Psoas muscle (tissue), 7 donors: ENCODE measurements at regions not wholly inside any gene's neighbourhood (a gene's known extent, or its start where the extent isn't known, plus 50 kb on each side); places are given as distances from the start of the nearest gene placed in this dataset.

Experiments used
- ATAC-seq, 4 donors: fragments of 200-7000 bp; cut with Tn5 transposase; one replicate each; pipeline ENCODE4 v1.9.1; 2020; ENCODE audit warnings: moderate library complexity in 3 of 4, mild to moderate bottlenecking in 2 of 4
- DNase-seq, 2 donors: peaks; one replicate each; pipeline ENCODE4 v3.0.0-alpha.2; 2020
- H3K27ac ChIP-seq: fragments of 200-600 bp; one replicate; pipeline ENCODE4 v1.8.0; 2022
- H3K27me3 ChIP-seq, 3 donors: fragments of 200-600 bp in 1 of 3; one replicate each; pipeline versions ENCODE4 v1.6.1 to v1.8.0; 2013 to 2022; ENCODE audit warnings: low read length in 2 of 3, mild to moderate bottlenecking in 2 of 3, moderate library complexity in 1 of 3; ENCODE audit not compliant: insufficient read depth in 3 of 3
- H3K36me3 ChIP-seq, 2 donors: fragments of 200-600 bp in 1 of 2; one replicate each; pipeline versions ENCODE4 v1.6.1 to v1.8.0; 2013 to 2022; ENCODE audit warnings: low read depth in 1 of 2, mild to moderate bottlenecking in 1 of 2, moderate library complexity in 1 of 2; ENCODE audit not compliant: insufficient read depth in 1 of 2
- H3K4me1 ChIP-seq: fragments of 200-600 bp; one replicate; pipeline ENCODE4 v1.8.0; 2022
- H3K4me3 ChIP-seq: fragments of 200-600 bp; one replicate; pipeline ENCODE4 v1.8.0; 2022; ENCODE audit warnings: mild to moderate bottlenecking
- H3K9me3 ChIP-seq: fragments of 200-600 bp; one replicate; pipeline ENCODE4 v1.8.0; 2022
- WGBS, 3 donors: extraction: QIAGEN DNeasy Blood & Tissue Kit; methylation state at CpG; one replicate each; pipeline versions ENCODE4 v1.1.6 to v1.1.7; 2013; 5-methylcytosine and 5-hydroxymethylcytosine counted together
- intact Hi-C, 2 donors: fragments of 100-400 bp; cut with DNase I; formaldehyde crosslinking; loops; one replicate each; pipeline versions ENCODE4 v1.11.0 to v1.14.2; 2022
- TF ChIP-seq, protein P1 (sequence below): fragments of 200-600 bp; IDR thresholded peaks from one replicate; pipeline ENCODE4 v1.8.0; 2022; ENCODE audit warnings: antibody characterized with exemption
- donor health status: healthy with polysubstance abuse.
- donor health status: DM: no; HTN: no; CAD: no; lungs with moderate emphysema.
- donor health status: Bipolar disorder and iron deficiency.
- donor health status: healthy.
- donor health status: DM: yes; HTN: yes; CAD: no.
- donor health status: DM: no; HTN: no; CAD: no.
- donor health status: DM: yes; HTN: yes; CAD: no.

- intact Hi-C loops: no loop called here
- 66 to 83% (median 77%) methylated on average over 3 of the region's 3 CpGs for WGBS, 3 donors
- TF ChIP-seq, protein P1, sequence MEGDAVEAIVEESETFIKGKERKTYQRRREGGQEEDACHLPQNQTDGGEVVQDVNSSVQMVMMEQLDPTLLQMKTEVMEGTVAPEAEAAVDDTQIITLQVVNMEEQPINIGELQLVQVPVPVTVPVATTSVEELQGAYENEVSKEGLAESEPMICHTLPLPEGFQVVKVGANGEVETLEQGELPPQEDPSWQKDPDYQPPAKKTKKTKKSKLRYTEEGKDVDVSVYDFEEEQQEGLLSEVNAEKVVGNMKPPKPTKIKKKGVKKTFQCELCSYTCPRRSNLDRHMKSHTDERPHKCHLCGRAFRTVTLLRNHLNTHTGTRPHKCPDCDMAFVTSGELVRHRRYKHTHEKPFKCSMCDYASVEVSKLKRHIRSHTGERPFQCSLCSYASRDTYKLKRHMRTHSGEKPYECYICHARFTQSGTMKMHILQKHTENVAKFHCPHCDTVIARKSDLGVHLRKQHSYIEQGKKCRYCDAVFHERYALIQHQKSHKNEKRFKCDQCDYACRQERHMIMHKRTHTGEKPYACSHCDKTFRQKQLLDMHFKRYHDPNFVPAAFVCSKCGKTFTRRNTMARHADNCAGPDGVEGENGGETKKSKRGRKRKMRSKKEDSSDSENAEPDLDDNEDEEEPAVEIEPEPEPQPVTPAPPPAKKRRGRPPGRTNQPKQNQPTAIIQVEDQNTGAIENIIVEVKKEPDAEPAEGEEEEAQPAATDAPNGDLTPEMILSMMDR: no peak
Measured at GRCh38 chr1:101399222-101399621, 162.4 kb downstream of the S1PR1 start.

DNA sequence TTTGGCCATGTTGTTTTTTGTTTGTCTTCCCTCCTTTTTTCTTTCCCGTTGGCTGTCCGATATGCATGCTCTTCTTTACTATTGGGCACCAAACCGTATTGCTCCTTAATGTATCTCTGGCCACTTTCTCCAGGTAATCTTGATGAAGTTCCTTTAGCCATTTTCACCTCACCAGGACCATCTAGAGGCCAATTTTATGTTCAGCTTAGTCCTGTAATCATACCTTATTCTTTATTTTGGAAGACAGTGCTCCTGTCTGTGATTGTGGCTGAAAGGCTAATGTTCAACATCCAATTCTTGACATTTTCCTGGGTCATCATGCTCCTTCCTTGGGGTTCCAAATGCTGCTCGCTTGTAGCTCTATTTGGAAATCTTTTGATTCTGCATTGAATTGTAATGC lies 169.5 kb downstream of the S1PR1 start:
- TF ChIP-seq, protein P1: no peak
- H3K4me1 ChIP-seq: no peaks in the 10 kb centered on the region
- no peak for DNase-seq
- no peaks in the 10 kb centered on the region for H3K9me3 ChIP-seq
- H3K4me3 ChIP-seq: no peak overlapping the region
- intact Hi-C loops: no loop called here
- WGBS, 3 donors: 83 to 87% (median 87%) methylated on average over 4 of the region's 4 CpGs
- no peak overlapping the region for H3K27ac ChIP-seq
- no peak for ATAC-seq
- H3K36me3 ChIP-seq: no peaks in the 10 kb centered on the region
- H3K27me3 ChIP-seq: peaks cover 0 to 2% (median 0%) of the 10 kb centered on the region in 3 donors

More at GRCh38 chr1:101399222-101399621, 162.4 kb downstream of the S1PR1 start:
- H3K4me1 ChIP-seq: no peaks in the 10 kb centered on the region
- H3K27me3 ChIP-seq: no peaks in the 10 kb centered on the region
- H3K4me3 ChIP-seq: no peak overlapping the region
- ATAC-seq: no peak
- DNase-seq: no peak
- H3K9me3 ChIP-seq: no peaks in the 10 kb centered on the region
- H3K36me3 ChIP-seq: no peaks in the 10 kb centered on the region
- no peak overlapping the region for H3K27ac ChIP-seq

GRCh38 chr1:101406681-101407080 lies 169.9 kb downstream of the S1PR1 start:
- TF ChIP-seq, protein P1: no peak
- no peak overlapping the region for H3K4me3 ChIP-seq
- DNase-seq (no peak), ATAC-seq (no peak)
- H3K27me3 ChIP-seq: peaks cover 0 to 2% (median 0%) of the 10 kb centered on the region in 3 donors
- no peaks in the 10 kb centered on the region for H3K9me3 ChIP-seq
- intact Hi-C loops: no loop called here
- H3K27ac ChIP-seq: no peak overlapping the region
- no peaks in the 10 kb centered on the region for H3K4me1 ChIP-seq
- no peaks in the 10 kb centered on the region for H3K36me3 ChIP-seq
- WGBS, 3 donors: 84 to 89% (median 85%) methylated on average over 1 of the region's 1 CpG

GRCh38 chr1:101407505-101408211 lies 170.8 kb downstream of the S1PR1 start:
- Histone ChIP-seq H3K27ac (no peak overlapping the region), H3K4me3 (no peak overlapping the region), H3K36me3 (no peaks in the 10 kb centered on the region), H3K27me3 (peaks cover 0 to 2% (median 0%) of the 10 kb centered on the region in 3 donors), H3K4me1 (no peaks in the 10 kb centered on the region), H3K9me3 (no peaks in the 10 kb centered on the region)
- no peak for DNase-seq
- TF ChIP-seq, protein P1: no peak
- no peak for ATAC-seq
- WGBS, 3 donors: 44 to 47% (median 47%) methylated on average over 2 of the region's 2 CpGs
- intact Hi-C loops: no loop called here
